Caco-2 (cell line): ENCODE measurements at regions not wholly inside any gene's neighbourhood (a gene's known extent, or its start where the extent isn't known, plus 50 kb on each side); places are given as distances from the start of the nearest gene placed in this dataset.

Experiments
- BruUV-seq: library from RNA; stranded (reverse); fragments of 400-500 nt; replicated peaks from 2 replicates; lab custom pipeline; 2021; lab: Mats Ljungman, UMichigan
- CTCF ChIA-PET: fragments of 300-600 bp; sonication (Branson Sonifier 250); formaldehyde crosslinking; loops from one replicate; lab custom pipeline; 2022; ENCODE audit warnings: antibody characterized with exemption; lab: Charles Lee
- POLR2A ChIA-PET: fragments of 300-600 bp; sonication (Branson Sonifier 250); formaldehyde crosslinking; loops from one replicate; lab custom pipeline; 2022; ENCODE audit warnings: antibody characterized with exemption; lab: Charles Lee
- DNase-seq, 2 experiments: peaks; one replicate each; pipeline versions ENCODE4 v3.0.0 to v3.0.0-alpha.2; 2020 to 2022
- H3K27me3 ChIP-seq: replicated peaks from 2 replicates; pipeline ENCODE4 v1.6.0; 2011; ENCODE audit warnings: low read length; ENCODE audit not compliant: control insufficient read depth, insufficient read depth
- H3K36me3 ChIP-seq: 2 replicates; pipeline ENCODE4 v1.5.1; 2011; ENCODE audit warnings: low read length; ENCODE audit not compliant: control insufficient read depth, insufficient read depth
- H3K4me1 ChIP-seq: fragments of 250-450 bp; sonication (Bioruptor Pico); 2 replicates; pipeline ENCODE4 v1.5.1; 2020; ENCODE audit warnings: mild to moderate bottlenecking
- H3K4me3 ChIP-seq: 2 replicates; pipeline ENCODE4 v1.5.1; 2011; ENCODE audit warnings: low read depth, mild to moderate bottlenecking, control low read depth, low read length
- H3K9me3 ChIP-seq: fragments of 250-450 bp; sonication (Bioruptor Pico); 2 replicates; pipeline ENCODE4 v1.5.1; 2020; ENCODE audit warnings: mild to moderate bottlenecking, moderate library complexity
- H3K27ac Mint-ChIP-seq: one replicate; pipeline ENCODE4 v1.8.0; 2022; ENCODE audit warnings: mixed read lengths; ENCODE audit not compliant: unreplicated experiment
- H3K27me3 Mint-ChIP-seq: one replicate; pipeline ENCODE4 v1.8.0; 2022; ENCODE audit warnings: mixed read lengths; ENCODE audit not compliant: insufficient read depth, unreplicated experiment
- H3K36me3 Mint-ChIP-seq: one replicate; pipeline ENCODE4 v1.8.0; 2022; ENCODE audit warnings: mild to moderate bottlenecking, mixed read lengths; ENCODE audit not compliant: insufficient read depth, unreplicated experiment
- H3K4me1 Mint-ChIP-seq: one replicate; pipeline ENCODE4 v1.8.0; 2022; ENCODE audit warnings: low read depth, mixed read lengths; ENCODE audit not compliant: unreplicated experiment
- H3K4me3 Mint-ChIP-seq: one replicate; pipeline ENCODE4 v1.8.0; 2022; ENCODE audit warnings: mild to moderate bottlenecking, moderate library complexity, mixed read lengths; ENCODE audit not compliant: unreplicated experiment
- H3K9me3 Mint-ChIP-seq: one replicate; pipeline ENCODE4 v1.8.0; 2022; ENCODE audit warnings: mixed read lengths; ENCODE audit not compliant: unreplicated experiment
- intact Hi-C: fragments of 100-400 bp; cut with micrococcal nuclease; formaldehyde crosslinking; loops from one replicate; pipeline ENCODE4 v1.10.0; 2022; ENCODE audit not compliant: unreplicated experiment
- TF ChIP-seq, protein P1 (sequence below), 2 experiments: fragments of 200-600 bp in 1 of 2; IDR thresholded peaks; 1 replicate in 1 of 2; 2 replicates in 1 of 2; pipeline versions ENCODE4 v1.5.1 to v1.8.0; 2011 to 2022; ENCODE audit warnings: antibody characterized with exemption in 1 of 2, control low read depth in 1 of 2, inconsistent platforms in 1 of 2, low read depth in 1 of 2, low read length in 1 of 2, mild to moderate bottlenecking in 1 of 2, moderate library complexity in 1 of 2; ENCODE audit not compliant: insufficient read depth in 1 of 2, severe bottlenecking in 1 of 2, unreplicated experiment in 1 of 2

DNA sequence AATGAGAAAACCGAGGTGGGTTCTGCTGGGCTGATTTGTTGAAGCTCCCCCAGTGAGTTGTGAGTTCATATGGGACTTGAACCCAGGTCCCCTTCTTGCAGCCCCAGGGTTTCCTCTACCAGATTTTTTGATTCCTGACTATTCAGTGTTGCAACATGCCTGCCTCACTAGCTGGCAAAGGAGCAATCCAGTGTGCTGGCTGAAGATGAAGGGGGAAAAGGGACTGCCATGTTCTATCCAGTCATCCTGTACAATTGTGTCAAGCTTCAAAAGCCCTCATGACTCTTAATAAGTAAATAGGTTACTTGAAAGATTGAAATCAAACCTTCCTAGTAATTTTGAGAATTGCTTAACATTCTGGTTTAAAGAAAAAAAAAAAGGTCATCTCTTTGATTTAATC is 211.5 kb upstream of the TP63 start:
- Histone ChIP-seq H3K27me3 (no peaks in the 10 kb centered on the region), H3K9me3 (no peaks in the 10 kb centered on the region), H3K4me1 (no peaks in the 10 kb centered on the region), H3K4me3 (no peak overlapping the region), H3K36me3 (no peaks in the 10 kb centered on the region)
- Mint-ChIP-seq H3K27me3 (peaks cover 7% of the 10 kb centered on the region), H3K4me1 (no peaks in the 10 kb centered on the region), H3K9me3 (no peaks in the 10 kb centered on the region), H3K4me3 (no peak overlapping the region), H3K36me3 (no peaks in the 10 kb centered on the region), H3K27ac (no peak overlapping the region)
- intact Hi-C loops, result no loop called here
- ChIA-PET POLR2A (no interaction called here), CTCF (no interaction called here)
- TF ChIP-seq, protein P1, sequence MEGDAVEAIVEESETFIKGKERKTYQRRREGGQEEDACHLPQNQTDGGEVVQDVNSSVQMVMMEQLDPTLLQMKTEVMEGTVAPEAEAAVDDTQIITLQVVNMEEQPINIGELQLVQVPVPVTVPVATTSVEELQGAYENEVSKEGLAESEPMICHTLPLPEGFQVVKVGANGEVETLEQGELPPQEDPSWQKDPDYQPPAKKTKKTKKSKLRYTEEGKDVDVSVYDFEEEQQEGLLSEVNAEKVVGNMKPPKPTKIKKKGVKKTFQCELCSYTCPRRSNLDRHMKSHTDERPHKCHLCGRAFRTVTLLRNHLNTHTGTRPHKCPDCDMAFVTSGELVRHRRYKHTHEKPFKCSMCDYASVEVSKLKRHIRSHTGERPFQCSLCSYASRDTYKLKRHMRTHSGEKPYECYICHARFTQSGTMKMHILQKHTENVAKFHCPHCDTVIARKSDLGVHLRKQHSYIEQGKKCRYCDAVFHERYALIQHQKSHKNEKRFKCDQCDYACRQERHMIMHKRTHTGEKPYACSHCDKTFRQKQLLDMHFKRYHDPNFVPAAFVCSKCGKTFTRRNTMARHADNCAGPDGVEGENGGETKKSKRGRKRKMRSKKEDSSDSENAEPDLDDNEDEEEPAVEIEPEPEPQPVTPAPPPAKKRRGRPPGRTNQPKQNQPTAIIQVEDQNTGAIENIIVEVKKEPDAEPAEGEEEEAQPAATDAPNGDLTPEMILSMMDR (IDR thresholded peaks at IDR 0.05; ENCODE audit: insufficient read depth in 1 of 2, low read depth in 1 of 2, low read length in 1 of 2, severe bottlenecking in 1 of 2, unreplicated experiment in 1 of 2), result no peak
- no TSS peak for BruUV-seq
- DNase-seq, result no peak

DNA sequence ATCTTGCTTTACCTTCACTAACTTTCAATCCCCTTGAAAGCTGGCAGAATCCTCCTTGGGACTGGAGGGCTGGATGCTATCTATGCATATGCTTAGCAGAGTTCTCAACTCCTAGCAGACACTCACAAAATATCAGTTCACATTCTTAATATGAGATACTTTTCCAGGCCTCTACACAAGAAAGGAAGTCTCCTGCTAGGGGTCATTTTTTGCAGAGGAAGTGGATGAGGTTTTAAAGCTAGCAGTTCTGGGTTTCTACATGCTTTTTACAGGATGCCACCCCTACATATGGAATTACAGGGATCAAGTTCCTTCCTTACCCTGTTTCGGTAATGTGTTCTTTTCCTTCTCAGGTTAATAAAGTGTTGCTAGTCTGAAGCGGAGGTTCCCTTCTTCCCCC is 206.3 kb upstream of the TP63 start:
- POLR2A ChIA-PET, result no interaction called here
- H3K27ac Mint-ChIP-seq, result no peak overlapping the region
- no peaks in the 10 kb centered on the region for H3K9me3 Mint-ChIP-seq
- H3K4me1 Mint-ChIP-seq, result no peaks in the 10 kb centered on the region
- intact Hi-C loops, result no loop called here
- Histone ChIP-seq H3K9me3 (no peaks in the 10 kb centered on the region), H3K4me1 (no peaks in the 10 kb centered on the region), H3K36me3 (no peaks in the 10 kb centered on the region), H3K27me3 (no peaks in the 10 kb centered on the region), H3K4me3 (no peak overlapping the region)
- H3K4me3 Mint-ChIP-seq, result no peak overlapping the region
- H3K27me3 Mint-ChIP-seq, result peaks cover 9% of the 10 kb centered on the region
- no TSS peak for BruUV-seq
- H3K36me3 Mint-ChIP-seq, result no peaks in the 10 kb centered on the region
- TF ChIP-seq, protein P1 (IDR thresholded peaks at IDR 0.05; ENCODE audit: insufficient read depth in 1 of 2, low read depth in 1 of 2, low read length in 1 of 2, severe bottlenecking in 1 of 2, unreplicated experiment in 1 of 2), result no peak
- CTCF ChIA-PET, result no interaction called here
- no peak for DNase-seq

DNA sequence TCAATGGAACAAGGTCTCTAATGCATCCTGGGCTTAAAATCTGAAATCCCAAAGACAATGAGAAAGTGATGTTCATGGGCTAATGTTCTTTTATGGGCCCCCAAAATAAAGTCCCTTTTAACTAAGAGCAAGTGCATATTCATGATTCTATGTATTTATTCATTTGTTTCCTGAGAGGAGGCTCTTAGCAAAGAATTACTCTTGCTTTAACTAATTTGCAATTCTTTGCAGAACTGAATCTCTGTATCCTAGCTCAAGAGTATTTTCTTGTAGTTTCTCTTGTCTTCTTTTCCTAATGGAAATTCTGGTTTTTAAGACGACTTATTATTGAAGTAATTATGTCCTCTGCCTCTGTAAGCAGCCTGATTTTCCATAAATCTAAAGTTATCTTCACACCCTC is 202.2 kb upstream of the TP63 start:
- Mint-ChIP-seq H3K36me3 (no peaks in the 10 kb centered on the region), H3K27me3 (peaks cover 9% of the 10 kb centered on the region), H3K4me1 (no peaks in the 10 kb centered on the region), H3K27ac (no peak overlapping the region), H3K4me3 (no peak overlapping the region), H3K9me3 (no peaks in the 10 kb centered on the region)
- Histone ChIP-seq H3K27me3 (no peaks in the 10 kb centered on the region; the same call in 1 of the 2 replicates), H3K4me1 (no peaks in the 10 kb centered on the region), H3K4me3 (no peak overlapping the region), H3K36me3 (no peaks in the 10 kb centered on the region), H3K9me3 (no peaks in the 10 kb centered on the region; the same call in 1 of the 2 replicates)
- CTCF ChIA-PET, result no interaction called here
- BruUV-seq, result no TSS peak
- POLR2A ChIA-PET, result no interaction called here
- no peak for DNase-seq
- intact Hi-C loops, result no loop called here
- TF ChIP-seq, protein P1 (IDR thresholded peaks at IDR 0.05; ENCODE audit: insufficient read depth in 1 of 2, low read depth in 1 of 2, low read length in 1 of 2, severe bottlenecking in 1 of 2, unreplicated experiment in 1 of 2), result no peak
